HG03064 (cell line): ENCODE measurements at regions not wholly inside any gene's neighbourhood (a gene's known extent, or its start where the extent isn't known, plus 50 kb on each side); places are given as distances from the start of the nearest gene placed in this dataset.

Experiments used
- ATAC-seq: cut with Tn5 transposase; IDR thresholded peaks from one replicate; pipeline ENCODE4 v1.9.1; 2021; ENCODE audit warnings: low read depth; ENCODE audit not compliant: unreplicated experiment

DNA sequence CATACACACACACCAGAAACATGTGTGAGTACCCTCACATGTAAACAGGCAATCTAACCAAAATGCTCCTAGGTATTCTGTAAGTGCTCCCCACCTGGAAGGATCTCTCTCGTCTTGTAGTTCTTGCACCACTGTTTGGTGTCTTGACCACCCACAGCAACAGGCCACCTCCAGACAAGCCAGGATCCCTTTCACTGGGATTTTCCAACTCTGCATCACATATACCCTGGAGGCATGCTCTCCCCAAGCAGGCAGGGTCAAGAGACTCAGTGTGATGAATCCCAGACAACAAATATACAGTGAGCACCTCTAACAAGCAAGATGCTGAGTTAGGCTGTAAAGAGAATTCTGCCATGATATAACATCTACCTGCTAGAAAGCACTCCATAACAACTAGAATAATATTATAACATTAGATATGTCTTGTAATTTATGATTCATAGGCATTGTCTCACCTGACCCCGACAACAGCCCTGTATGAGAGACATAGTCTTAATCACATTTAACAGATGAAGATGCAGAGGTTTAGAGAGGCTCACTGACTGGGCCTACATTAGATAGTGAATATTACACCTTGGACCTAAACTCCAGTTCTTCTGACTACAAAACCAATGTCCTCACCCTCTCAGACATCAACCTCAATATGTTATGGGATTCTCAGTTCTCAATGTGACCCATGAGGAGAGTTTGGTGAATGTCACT, 76.5 kb upstream of the BCL6 start:
- ATAC-seq, result no peak

DNA sequence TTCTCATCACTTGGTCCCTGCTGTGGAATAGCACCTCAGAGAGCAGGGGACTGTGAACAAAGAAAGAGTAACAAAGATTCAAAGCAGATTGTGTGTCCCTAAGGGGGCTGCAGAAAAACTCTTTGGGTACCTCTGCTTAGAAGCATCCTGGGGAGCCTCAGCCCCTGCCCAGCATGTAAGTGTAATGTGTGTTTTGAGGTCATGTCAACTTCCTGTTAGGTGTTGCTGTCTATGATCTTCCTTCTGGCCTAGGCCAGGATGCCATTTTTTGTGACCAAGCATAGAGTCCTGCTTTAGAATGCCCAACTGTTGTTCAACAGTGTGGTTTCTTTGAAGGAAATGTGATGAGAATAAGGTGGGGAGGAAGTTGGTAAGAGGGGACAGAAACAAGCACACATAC, 77.1 kb upstream of the BCL6 start:
- ATAC-seq, result no peak

DNA sequence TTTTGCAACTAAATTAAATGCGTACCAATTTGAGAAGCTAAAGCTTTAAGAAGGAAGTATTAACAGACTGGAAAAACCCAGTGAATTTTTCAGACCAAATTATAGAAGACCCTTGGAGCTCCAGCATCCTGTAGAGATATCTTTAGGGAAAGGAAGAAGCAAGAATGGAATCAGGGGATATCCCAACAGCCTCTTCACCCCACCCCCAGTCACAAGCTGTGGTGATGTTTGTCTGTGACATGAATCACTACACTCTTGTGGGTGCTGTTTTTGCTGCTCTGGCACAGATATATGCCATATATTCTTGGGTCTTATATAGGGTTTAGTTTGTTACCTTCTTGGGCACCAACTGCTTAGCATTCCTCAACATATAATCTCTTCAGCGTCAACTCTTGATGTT, 78.5 kb upstream of the BCL6 start:
- no peak for ATAC-seq

DNA sequence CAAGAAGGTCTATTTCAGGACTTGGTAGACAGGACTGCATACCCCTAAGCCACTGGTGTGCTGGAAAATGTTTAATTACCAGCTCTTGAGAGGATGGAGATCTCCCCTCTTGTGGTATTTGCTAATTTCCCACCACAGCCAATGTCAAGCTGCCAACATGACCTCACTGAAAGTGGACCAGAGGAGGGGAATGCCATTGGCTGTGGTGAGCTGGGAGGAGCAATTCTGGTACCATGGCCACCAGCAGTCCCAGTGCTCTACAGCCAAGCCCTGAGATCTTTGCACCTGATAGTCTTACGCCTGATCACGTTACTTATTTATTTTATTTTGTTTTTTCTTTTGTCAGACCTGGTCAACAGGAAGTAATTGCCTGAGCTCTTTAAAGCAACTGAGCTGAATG, 82.5 kb upstream of the BCL6 start:
- ATAC-seq, result no peak

DNA sequence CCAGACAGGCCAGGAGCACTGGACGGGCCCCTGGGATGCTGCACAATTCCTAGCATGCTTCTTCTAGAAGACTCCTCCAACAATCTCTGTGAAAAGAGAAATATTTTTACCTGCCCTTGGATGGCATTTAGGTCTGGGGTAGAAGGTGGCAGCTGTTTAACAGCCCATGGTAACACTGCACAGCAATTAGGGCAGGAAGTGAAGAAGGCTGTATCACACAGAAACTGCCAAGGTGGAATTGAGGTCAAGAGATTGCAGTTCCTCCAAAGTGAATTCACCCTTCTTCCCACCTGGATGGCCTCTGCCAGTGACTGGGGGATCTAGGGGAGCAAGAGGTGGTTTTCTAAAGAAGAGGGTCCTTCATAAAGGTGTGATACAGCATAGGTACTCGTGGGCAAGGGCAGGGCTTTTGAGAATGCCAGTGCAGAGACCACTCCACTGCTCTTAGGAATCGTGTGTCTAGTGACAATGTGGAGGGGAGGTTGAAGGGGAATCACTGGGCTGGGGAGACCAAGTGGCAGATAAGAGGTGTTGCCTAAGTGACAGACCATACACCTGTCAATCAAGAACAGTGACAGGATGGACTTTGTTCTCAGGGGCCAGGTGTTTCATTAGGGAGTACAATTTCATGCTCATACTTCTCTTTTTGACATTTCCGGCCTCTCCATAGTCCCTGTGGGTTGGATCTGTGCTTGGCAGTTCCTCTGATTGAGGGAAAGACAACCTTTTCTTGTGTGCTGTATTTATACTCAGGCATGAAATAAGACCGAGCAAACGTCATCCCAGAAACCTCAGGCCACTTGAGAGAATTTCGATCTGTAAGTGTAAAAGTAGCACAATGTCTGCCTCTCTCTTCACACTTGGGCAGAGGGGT, 83.5 kb upstream of the BCL6 start:
- ATAC-seq, result no peak

DNA sequence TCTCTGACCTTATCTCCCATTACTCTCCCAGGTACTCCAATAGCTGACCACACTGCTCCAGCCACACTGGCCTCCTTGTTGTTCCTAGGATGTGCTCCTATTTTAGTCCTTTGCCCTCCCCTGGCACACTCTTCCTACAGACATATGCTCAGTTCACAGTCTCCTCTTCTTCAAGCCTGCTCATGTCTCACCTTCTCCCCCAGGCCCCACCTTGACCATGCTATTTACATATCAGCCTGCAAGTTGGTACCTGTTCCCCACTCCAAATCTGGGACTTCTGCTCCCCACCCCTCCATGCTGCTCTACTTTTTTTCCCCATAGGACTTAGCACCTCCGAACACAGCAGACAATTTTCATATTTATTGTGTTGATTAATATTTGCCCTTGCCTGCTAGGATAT, 84.9 kb upstream of the BCL6 start:
- ATAC-seq, result no peak

DNA sequence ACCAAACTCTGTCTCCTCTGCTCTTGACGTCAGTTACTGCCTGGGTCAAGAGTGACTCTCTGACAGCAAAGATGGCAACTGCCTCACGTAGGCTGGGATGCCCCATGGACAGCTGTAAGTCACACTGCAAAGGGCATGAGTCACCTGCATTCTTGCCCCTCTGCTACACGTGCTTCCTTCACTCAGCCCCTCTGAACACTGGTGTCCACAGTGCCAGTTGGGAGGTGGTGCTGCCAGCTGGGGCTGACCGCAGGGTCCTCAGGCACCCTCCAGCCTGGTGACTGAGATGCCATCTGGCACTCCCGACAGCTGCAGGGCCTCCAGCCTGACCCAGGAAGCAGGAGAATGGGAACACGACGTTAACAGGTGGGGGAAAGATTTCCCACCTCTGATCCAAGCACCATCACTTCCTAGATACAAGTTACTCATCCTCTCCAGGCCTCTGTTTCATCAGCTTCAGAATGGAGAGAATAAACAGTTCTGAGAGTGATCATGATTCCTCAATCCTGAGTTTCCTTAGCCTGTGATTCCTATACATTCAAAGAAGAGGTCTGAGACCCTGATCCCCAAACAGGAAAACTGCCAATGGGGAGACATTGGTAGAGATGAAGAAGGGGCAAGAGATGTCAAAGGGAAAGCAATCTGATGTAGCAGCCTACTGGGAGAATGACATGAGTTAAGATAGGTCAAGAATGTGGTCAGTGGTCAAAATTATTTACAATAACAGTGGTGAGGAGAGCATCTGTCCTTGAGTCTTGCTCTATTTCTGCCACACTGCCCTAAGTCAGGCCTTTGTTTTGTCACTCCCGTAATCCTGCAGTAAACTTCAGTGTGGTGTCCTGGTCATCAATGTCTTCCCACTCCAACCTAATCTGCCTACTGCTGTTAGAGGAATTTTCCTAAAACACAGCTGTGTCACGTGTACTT, 86.1 kb upstream of the BCL6 start:
- ATAC-seq, result no peak

DNA sequence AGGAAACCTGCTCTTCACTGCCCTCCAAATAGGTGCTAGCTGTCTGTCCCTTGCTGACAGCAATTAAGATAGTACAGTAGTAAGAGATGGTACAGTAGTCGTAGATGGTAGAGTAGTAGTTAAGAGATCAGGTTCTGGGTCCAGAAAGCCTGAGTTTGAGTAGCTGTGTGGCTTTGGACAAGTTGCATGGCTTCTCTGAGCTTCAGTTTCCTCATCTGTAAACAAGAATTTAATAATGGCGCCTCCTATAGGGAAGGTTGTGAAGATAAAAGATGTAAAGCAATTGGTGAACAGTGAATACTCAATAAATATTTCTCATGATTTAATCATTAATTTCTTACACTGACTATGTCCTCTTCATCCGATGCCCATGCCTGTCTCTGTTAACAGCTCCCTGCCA, 86.9 kb upstream of the BCL6 start:
- no peak for ATAC-seq

DNA sequence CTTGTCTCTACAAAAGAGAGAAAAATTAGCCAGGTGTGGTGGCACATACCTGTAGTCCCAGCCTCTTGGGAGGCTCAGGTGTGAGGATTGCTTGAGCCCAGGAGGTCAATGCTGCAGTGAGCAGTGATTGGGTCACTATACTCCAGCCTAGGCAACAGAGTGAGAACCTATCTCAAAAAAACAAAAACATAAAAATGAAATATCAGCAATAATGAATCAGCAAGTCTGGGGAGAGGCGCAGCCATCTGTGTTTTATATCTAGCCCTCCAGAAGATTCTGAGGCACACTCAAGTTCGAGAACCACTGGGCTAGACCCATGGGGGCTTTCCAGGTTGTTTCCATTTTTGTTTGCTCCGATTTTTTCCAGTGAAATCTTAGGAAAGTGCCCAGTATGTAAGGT, 88.1 kb upstream of the BCL6 start:
- no peak for ATAC-seq

DNA sequence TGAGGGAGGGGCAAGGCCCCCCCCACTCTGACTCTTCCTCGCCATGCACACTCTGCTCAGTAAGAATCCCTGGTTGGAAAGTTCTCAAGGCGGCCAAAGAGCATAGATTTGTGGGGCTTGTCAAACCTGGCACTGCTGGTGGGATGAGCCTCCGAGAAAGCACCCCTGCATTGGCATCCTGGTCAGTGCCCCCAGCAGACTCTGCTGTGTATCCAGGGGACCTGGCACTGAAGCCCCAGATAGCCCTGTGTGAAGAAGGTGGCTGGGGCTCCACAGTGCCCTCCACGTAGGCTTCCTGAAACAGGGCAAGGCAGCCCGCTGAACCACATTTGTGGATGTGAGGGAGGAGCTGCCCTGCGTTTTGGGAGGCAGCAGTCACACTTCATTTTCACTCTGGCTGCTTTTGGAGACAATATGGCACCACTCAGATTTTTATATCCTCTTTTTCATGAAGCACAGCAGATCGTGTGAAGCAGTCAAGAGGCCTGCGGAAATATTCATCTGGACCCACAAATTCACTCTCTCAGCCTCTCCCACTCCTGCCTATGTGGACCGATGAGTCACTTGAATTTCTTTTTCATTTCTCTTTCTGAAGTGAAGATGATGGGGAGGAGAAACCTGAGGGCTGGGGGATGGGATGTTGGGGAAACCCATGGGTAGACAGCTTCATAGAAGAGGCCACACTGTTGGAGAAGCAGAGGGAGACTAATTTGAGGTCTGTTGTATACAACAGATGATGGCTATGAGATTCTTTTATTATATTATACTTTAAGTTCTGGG, 88.7 kb upstream of the BCL6 start:
- ATAC-seq, result no peak

DNA sequence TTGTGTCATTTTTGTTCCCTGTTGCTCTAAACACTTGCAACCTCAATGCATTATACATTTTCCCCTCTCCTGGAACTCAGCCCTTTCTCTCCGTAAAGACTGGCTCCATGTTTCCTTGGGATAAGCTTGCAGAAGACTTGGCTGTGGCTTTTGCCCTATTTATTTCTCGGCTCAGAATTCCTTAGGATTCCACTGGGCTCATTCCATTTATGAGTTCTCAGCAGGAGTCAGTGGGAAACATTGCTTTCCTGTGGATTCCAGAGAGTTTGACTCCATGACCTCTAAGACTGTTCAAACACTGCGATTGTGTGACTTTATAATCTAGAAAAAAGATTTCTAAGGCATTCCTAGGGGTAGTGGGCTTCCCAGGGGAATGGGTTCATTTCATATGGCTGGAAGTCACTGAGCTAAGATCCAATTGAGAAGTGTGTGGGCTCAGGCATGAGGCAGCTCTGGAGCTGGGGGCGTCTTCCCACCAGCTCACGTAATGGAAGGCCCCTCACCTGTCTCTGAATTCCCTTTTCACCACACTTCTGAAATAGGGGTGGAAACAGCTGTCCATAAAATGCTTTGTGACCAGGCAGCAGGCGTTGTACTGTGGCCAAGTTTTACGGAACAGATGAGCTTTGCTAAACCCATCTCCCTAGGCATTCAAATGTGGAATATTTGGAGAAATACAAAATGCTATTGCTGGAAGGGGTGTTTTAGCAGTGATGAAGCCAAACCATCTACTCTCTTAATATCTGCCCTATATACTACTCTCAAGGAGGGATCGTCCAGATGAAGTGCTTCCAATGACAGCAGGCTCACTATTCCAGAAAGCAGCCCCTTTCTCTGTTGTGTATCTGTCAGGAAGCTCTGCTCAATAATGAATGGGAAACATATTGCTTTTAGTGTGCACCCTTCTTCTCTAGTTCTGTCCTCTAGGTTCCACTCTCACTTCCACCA, 91.8 kb upstream of the BCL6 start:
- no peak for ATAC-seq

DNA sequence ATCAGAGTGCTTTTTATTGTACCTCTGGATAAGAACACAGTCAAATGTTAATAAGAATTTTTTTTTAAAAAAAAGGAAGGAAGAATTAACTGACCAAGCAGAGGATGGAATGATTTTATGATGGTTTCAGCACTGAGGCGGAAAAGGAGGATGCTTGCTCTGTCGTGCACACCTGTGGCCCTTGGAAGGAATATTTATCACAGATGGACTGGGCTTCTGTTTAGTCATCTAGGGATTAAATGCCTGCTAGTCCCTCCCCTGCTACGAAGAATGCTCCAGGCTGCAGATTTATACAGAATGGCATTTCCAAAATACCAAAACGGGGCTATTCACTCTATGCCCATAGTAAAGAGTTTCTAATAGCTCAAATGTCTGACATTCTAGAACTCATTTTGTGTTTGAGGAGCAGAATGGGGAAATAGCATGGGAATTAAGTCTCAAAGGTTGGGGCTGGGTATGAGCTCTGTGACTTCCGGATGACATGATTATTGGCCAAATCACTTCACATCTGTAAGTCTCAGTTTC, 92.8 kb upstream of the BCL6 start:
- no peak for ATAC-seq

DNA sequence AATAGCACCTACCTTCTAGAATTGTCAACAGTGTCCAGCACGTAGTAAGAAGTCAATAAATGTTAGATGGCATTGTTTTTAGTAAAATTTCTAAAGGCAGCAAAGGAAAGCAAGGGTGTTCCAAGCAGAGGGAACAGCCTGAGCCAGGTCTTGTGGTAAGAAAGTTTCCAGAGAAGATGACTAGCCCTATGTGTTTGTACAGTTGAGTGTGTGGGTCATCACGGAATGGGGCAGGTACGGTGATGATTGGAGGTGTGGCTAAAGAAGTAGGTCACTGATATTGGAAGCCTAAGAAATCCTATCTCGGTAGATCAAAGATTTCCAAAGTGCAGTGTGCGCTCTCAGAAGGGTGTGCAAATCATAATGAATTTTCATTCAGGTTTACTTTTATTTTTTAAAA, 94.2 kb upstream of the BCL6 start:
- ATAC-seq, result no peak

DNA sequence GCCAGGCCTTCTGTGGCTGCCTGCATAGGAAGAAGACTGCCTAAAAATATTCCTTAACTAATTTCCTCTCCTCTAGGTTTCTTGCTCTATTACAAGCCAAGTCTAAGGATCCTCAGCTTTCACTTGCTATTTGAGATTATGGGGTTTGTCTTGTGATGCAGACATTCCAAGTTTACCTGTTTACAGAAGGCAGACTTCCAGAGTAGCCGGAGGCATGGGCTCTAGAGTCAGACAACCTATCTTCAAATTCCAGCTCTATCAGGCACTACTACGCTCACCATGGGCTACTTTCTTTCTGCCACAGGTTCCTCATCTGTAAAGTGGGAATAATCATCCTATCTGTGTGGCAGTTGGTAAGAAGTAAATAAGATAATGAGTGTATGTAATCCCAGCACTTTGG, 95.6 kb upstream of the BCL6 start:
- no peak for ATAC-seq

DNA sequence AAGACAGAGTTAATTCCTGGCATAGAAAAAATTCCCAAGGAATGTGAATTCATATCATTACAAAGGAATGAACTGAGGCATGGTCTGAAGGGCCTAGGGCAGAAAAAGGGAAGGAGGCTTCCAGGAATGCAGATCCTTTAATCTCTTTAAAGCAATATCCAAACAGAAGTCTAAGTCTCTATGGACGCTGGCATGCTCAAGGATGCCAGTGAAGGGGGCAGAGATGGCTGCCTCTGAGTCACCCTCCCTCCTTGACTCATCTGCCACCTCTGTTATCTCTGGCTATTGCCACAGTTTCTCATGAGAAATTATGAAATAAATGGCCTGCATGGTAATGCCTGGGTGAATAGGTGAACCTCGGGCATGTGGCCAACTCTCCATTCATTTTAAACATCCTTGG, 96.3 kb upstream of the BCL6 start:
- no peak for ATAC-seq

DNA sequence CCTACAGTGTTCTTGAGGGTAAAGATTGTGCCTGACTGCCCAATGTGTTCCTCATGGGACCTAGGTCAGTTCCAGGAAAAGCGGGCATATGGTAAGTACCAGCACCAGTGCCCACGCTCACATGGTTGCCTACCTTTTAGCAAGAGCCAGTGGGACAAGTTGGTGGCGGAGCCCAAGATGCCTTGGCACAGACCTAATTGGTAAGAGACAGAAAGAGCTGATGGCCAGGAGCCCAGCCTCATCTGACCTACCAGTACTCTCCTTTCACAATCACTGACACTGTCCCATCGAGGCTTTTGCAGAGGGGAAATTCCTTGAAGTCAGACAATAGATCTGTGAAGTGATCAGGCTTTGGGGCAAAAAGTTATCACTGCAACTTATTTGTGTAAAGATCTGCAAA, 98.4 kb upstream of the BCL6 start:
- ATAC-seq, result no peak

DNA sequence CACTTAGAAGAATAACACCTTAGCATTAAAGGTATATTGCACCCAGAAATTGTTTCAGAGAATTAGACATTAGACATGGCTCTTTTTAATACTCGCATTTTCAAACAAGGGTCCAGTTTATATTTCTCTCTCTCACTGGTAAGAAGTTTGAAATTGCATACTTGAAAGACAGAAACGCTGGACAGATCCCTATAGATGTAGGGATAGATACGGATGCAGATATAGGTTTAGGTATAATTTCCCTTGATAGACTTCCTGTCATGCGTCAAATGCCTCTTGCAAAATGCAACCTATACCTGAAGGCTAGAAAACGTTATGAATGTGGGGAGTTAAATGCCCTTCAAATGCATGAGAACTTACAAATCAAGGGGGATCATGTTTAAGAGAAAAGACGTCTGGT, 99.4 kb upstream of the BCL6 start:
- no peak for ATAC-seq

DNA sequence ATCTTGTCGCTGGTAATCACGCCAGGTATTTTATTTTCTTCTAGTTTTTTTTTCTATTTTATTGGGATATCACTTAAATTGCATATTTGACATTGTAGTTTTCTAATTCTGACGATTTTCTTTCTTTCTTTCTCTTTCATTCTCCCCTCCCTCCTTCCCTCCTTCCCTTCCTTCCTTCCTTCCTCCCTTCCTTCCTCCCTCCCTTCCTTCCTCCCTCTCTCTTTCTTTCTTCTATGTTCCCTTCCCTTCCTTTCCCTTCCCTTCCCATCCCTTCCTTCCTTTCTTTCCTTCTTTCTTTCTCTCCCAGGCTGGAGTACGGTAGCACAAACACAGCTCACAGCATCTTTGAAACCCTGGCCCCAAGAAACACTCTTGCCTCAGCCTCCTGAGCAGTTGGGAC, 100.6 kb upstream of the BCL6 start:
- no peak for ATAC-seq

DNA sequence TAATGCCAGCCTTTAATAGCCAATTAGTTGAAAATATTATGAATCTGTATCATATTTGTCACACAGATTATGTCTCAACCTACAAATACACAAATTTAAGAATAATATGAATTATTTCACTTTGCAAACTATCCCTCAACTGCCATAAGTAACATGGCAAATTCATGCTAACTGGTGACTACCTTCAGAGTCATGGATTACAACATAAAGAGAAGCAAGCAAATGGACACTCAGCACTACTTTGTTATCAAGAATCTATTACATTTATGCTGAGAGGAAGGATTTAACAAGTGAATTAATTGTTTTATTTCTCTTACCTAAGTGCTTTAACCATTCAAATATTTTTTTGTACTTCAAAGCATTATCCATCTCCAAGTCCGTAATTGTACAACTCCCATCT, 103.1 kb upstream of the BCL6 start:
- ATAC-seq, result no peak
